Common myeloid progenitor, CD34-positive (primary cell): ENCODE measurements at regions not wholly inside any gene's neighbourhood (a gene's known extent, or its start where the extent isn't known, plus 50 kb on each side); places are given as distances from the start of the nearest gene placed in this dataset.

Experiments used
- CTCF ChIA-PET: fragments of 350-600 bp; sonication (Branson Sonifier 250); formaldehyde crosslinking; loops from one replicate; lab custom pipeline; 2021; ENCODE audit warnings: antibody characterized with exemption; lab: Charles Lee
- POLR2A ChIA-PET: fragments of 350-600 bp; sonication (Branson Sonifier 250); formaldehyde crosslinking; loops from one replicate; lab custom pipeline; 2021; ENCODE audit warnings: antibody characterized with exemption; lab: Charles Lee
- DNase-seq, 3 donors: peaks; one replicate each; pipeline versions ENCODE4 v3.0.0 to v3.0.0-alpha.2; 2013
- H3K27ac ChIP-seq, 2 experiments: 1 replicate in 1 of 2; 2 replicates in 1 of 2; pipeline ENCODE4 v1.7.0; 2013; ENCODE audit warnings: inconsistent platforms in 2 of 2, low read length in 2 of 2, mild to moderate bottlenecking in 2 of 2, low read depth in 1 of 2, moderate library complexity in 1 of 2; ENCODE audit not compliant: severe bottlenecking in 2 of 2, insufficient read depth in 1 of 2, poor library complexity in 1 of 2
- H3K27me3 ChIP-seq, 5 experiments: replicated peaks in 2 of 5; 1 replicate in 3 of 5; 2 replicates in 2 of 5; pipeline versions ENCODE4 v1.6.1 to v1.7.0; 2013; ENCODE audit warnings: low read length in 4 of 5, mild to moderate bottlenecking in 2 of 5, moderate library complexity in 2 of 5, inconsistent platforms in 1 of 5; ENCODE audit not compliant: insufficient read depth in 5 of 5, control insufficient read depth in 4 of 5
- H3K36me3 ChIP-seq, 4 experiments: 1 replicate in 2 of 4; 2 replicates in 2 of 4; pipeline versions ENCODE4 v1.6.1 to v1.7.0; 2013; ENCODE audit warnings: low read length in 3 of 4, control low read depth in 1 of 4, mild to moderate bottlenecking in 1 of 4; ENCODE audit not compliant: control insufficient read depth in 4 of 4, insufficient read depth in 4 of 4
- H3K4me1 ChIP-seq, 4 experiments: 1 replicate in 3 of 4; 2 replicates in 1 of 4; pipeline versions ENCODE4 v1.6.1 to v1.7.1; 2013; ENCODE audit warnings: low read length in 3 of 4, mild to moderate bottlenecking in 3 of 4, control low read depth in 1 of 4, inconsistent platforms in 1 of 4, moderate library complexity in 1 of 4; ENCODE audit not compliant: control insufficient read depth in 4 of 4, insufficient read depth in 4 of 4; ENCODE audit errors: control extremely low read depth in 1 of 4
- H3K4me3 ChIP-seq, 7 experiments: 1 replicate in 4 of 7; 2 replicates in 3 of 7; pipeline versions ENCODE4 v1.5.1 to v1.7.0; 2013; ENCODE audit warnings: mild to moderate bottlenecking in 7 of 7, low read length in 6 of 7, moderate library complexity in 6 of 7, inconsistent platforms in 2 of 7, low read depth in 2 of 7, control low read depth in 1 of 7; ENCODE audit not compliant: insufficient read depth in 4 of 7, control insufficient read depth in 1 of 7; ENCODE audit errors: extremely low read depth in 1 of 7
- H3K9me3 ChIP-seq, 5 experiments: 1 replicate in 4 of 5; 2 replicates in 1 of 5; pipeline versions ENCODE4 v1.6.1 to v1.7.1; 2013; ENCODE audit warnings: low read length in 4 of 5, mild to moderate bottlenecking in 2 of 5, inconsistent platforms in 1 of 5, low read depth in 1 of 5, moderate library complexity in 1 of 5; ENCODE audit not compliant: control insufficient read depth in 4 of 5, insufficient read depth in 2 of 5; ENCODE audit errors: control extremely low read depth in 1 of 5
- WGBS: methylation state at CpG from one replicate; pipeline ENCODE4 v1.1.5; 2013; ENCODE audit not compliant: insufficient coverage; 5-methylcytosine and 5-hydroxymethylcytosine counted together

DNA sequence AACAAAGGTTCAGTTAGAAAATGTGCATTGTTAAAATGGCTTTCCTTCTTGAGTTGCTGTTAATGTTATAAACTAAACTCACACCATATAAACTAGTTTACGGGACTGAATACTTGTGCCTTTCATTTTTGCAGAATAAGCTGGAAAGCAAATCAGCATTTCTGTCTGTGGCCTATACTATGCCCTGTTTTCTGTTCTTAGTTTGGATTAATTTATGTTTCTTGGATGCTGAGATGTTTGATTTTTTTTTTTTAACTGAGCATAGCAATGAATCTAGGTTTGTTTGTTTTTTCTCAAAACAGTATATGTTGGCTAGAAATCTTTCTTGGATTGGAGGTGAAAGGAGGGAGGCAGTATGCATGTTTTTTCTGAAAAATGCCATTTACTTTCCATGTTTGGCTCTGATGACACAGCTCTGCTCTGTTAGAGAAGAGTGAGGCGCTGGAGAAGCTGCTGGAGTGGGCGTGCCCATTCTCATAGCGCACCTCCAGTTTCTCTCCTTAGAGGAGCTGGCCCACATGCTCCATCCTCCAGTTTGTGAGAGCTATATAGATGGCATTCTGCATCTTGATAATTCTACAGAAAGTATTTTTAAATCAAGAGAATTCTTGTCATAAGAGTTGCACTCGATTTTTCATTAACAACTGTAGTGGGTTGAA is 423.6 kb upstream of the TPM1 start:
- CTCF ChIA-PET: no interaction called here
- Histone ChIP-seq H3K36me3 (no peaks in the 10 kb centered on the region), H3K27me3 (peaks cover 0 to 4% (median 0%) of the 10 kb centered on the region in 5 experiments), H3K4me3 (no peak overlapping the region), H3K9me3 (no peaks in the 10 kb centered on the region), H3K27ac (no peak overlapping the region), H3K4me1 (no peaks in the 10 kb centered on the region)
- POLR2A ChIA-PET: no interaction called here
- DNase-seq: no peak
- 97% methylated on average over 3 of the region's 5 CpGs for WGBS

DNA sequence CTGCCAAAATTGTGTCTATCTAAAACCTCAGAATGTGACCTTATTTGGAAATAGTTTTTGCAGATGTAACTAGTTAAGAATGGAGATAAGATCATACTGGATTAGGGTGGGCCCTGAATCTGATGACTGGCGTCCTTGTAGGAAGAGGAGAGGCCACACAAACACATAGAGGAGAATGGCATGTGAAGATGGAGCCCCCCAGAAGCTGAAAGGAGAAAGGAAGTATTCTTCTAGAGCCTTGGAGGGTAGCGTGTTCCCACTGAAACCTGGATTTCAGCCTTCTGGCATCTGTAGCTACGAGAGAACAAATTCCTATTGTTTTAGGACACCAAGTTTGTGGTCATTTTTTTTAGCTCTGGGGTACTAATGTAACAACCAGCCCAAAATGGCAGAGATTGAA is 423.0 kb upstream of the TPM1 start:
- no peak overlapping the region for H3K4me3 ChIP-seq
- CTCF ChIA-PET: no interaction called here
- DNase-seq: no peak
- 95% methylated on average over 3 of the region's 3 CpGs for WGBS
- H3K27me3 ChIP-seq: peaks cover 0 to 4% (median 0%) of the 10 kb centered on the region in 5 experiments
- H3K4me1 ChIP-seq: no peaks in the 10 kb centered on the region
- no peaks in the 10 kb centered on the region for H3K36me3 ChIP-seq
- POLR2A ChIA-PET: no interaction called here
- no peak overlapping the region for H3K27ac ChIP-seq
- H3K9me3 ChIP-seq: no peaks in the 10 kb centered on the region

DNA sequence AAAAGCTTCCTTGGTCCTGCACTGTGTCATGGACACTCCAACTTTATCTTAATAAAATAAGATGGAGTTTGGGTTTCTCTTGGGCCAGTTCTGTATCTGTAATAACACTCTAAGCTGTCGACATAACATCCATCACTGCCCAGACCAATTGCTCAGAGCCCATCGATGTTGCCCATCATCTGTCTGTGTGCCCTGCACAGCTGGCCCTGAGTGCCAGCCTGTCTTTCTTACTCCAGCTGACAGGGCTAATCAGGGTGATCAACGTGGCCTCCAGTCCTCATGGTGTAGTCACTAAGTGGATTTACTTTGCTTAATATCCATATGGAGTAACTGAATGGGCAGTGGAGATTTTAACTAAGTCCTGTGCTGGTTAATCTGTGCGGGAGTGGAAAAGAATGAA is 419.8 kb upstream of the TPM1 start:
- Histone ChIP-seq H3K27me3 (peaks cover 0 to 4% (median 0%) of the 10 kb centered on the region in 5 experiments), H3K9me3 (no peaks in the 10 kb centered on the region), H3K4me3 (no peak overlapping the region), H3K4me1 (no peaks in the 10 kb centered on the region), H3K36me3 (no peaks in the 10 kb centered on the region), H3K27ac (no peak overlapping the region)
- ChIA-PET CTCF (no interaction called here), POLR2A (no interaction called here)
- WGBS: 97% methylated on average over 3 of the region's 4 CpGs
- no peak for DNase-seq

DNA sequence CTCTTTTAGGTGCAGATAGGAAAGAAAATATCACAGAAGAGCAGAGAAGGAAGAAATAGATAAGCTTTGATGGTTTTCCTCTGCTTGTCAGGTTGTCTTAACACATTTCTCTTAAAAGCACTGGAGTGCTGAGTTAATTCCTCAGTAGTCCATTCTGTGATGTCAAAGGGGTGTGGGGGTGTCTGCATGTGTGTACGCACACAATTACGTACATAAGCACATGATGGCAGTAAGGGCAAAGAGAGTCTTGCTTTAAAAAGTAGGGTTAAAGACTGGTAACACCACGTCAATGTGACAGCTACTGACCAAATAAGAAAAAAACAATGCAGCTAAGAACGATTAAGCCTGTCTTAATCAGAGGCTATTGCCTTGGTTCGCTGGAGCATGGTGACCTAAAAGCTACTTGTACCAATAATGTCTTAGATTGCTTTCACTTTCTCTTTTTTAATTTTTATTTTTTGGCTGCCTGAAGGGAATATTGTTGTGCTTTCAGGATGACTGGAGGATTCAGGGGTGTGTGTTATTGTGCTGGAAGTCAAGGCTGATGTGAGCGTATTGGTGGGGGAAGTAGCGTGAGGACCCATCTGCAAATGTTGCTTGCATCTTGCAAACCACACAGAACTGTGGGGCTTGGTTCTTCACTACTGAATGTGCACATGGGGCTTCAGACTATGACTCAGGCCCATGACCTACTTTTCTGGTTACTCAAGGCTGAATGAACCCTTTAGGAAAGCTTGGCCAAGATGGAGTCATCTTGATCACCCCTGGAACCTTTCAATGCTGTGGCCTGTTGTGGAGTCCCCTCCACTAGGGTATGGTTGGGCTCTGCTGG is 417.8 kb upstream of the TPM1 start:
- no peak overlapping the region for H3K27ac ChIP-seq
- no peak overlapping the region for H3K4me3 ChIP-seq
- DNase-seq: peak in 1 of 3 donors; percentile 9
- H3K27me3 ChIP-seq: no peaks in the 10 kb centered on the region
- H3K9me3 ChIP-seq: no peaks in the 10 kb centered on the region
- H3K36me3 ChIP-seq: no peaks in the 10 kb centered on the region
- no peaks in the 10 kb centered on the region for H3K4me1 ChIP-seq
- WGBS: 44% methylated on average over 3 of the region's 7 CpGs
- CTCF ChIA-PET: no interaction called here
- POLR2A ChIA-PET: interaction anchor here (0.6 kb wide), 1 partner anchor 12 kb away, joined by 3 read pairs; no protein-coding TSS in a partner anchor

DNA sequence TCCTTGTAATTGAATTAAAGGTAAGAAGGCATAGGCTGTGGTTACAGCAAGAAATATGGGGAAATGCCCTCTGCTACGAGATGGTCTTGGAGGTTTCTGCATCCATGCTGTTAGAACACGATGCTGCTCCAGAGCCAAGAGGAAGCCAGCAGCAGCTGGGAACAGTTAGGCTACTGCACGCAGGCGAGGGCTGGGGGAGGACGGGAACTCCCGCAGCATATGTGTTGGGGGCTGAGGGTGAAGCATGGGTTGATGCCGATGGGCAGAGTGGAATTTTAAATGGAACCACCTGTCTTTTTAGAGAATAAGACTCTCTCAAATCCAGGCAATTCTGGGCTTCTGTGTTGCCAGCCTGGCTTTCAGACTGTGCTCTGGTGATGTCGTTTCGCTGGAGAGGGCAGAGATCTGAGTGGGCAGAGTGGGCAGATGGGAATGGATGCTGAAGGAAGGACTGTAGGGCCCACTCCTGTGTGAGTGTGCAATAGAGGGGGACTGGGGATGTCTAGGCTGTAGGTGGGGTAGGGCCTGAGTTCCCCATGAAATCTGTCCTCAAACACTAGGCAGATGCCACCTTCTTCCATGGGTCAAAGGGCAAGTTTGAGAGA is 417.0 kb upstream of the TPM1 start:
- POLR2A ChIA-PET: no interaction called here
- no peak overlapping the region for H3K4me3 ChIP-seq
- H3K4me1 ChIP-seq: no peaks in the 10 kb centered on the region
- H3K36me3 ChIP-seq: no peaks in the 10 kb centered on the region
- no peak for DNase-seq
- H3K27me3 ChIP-seq: no peaks in the 10 kb centered on the region
- H3K27ac ChIP-seq: no peak overlapping the region
- WGBS: 76% methylated on average over 5 of the region's 9 CpGs
- no peaks in the 10 kb centered on the region for H3K9me3 ChIP-seq
- CTCF ChIA-PET: no interaction called here

DNA sequence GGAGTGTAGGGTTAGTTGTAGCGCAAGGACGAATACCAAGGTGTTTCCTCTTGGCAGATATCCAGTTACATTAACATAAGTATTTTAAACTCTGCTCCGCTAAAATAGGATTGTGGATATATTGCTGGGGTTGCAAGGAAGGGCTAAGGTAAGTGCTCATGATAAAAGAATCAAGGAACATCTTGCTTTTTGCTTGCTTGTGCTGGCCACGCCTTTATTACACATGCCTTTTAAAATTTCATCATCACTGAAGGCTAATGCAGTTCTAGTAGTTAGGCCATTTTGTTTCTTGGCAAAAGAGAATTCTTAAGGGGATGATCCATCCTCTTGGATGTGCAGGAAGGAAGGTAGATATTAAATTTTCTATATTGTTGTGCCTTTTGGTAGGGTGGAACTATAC is 415.6 kb upstream of the TPM1 start:
- DNase-seq: no peak
- no peaks in the 10 kb centered on the region for H3K27me3 ChIP-seq
- H3K4me3 ChIP-seq: no peak overlapping the region
- no peaks in the 10 kb centered on the region for H3K4me1 ChIP-seq
- no peaks in the 10 kb centered on the region for H3K9me3 ChIP-seq
- H3K27ac ChIP-seq: no peak overlapping the region
- ChIA-PET CTCF (no interaction called here), POLR2A (no interaction called here)
- no CpG with 5 or more reads among the region's 4 CpGs for WGBS
- no peaks in the 10 kb centered on the region for H3K36me3 ChIP-seq
